AG09319 (cell line): ENCODE measurements at regions not wholly inside any gene's neighbourhood (a gene's known extent, or its start where the extent isn't known, plus 50 kb on each side); places are given as distances from the start of the nearest gene placed in this dataset.

Source experiments
- DNase-seq: peaks from one replicate; pipeline ENCODE4 v3.0.0-alpha.2; 2010; ENCODE audit warnings: low read depth; ENCODE audit errors: extremely low read depth
- CTCF ChIP-seq: IDR thresholded peaks from 2 replicates; pipeline ENCODE4 v1.5.1; 2011; ENCODE audit warnings: low read depth, mild to moderate bottlenecking, inconsistent platforms, low read length, moderate library complexity

- no peak for TF ChIP-seq CTCF
- DNase-seq: no peak
Measured at GRCh38 chr10:89921403-89921802, 220.0 kb downstream of the KIF20B start.

GRCh38 chr10:89923661-89924060 is 222.3 kb downstream of the KIF20B start:
- no peak for DNase-seq
- TF ChIP-seq CTCF: no peak

GRCh38 chr10:89924261-89924660 is 222.9 kb downstream of the KIF20B start:
- DNase-seq: no peak
- TF ChIP-seq CTCF: no peak

GRCh38 chr10:89926736-89927135 is 225.3 kb downstream of the KIF20B start:
- DNase-seq: no peak
- TF ChIP-seq CTCF: no peak

GRCh38 chr10:89929282-89930026 is 228.1 kb downstream of the KIF20B start:
- no peak for TF ChIP-seq CTCF
- DNase-seq: no peak

- no peak for DNase-seq
Measured at GRCh38 chr10:89937494-89937893, 236.1 kb downstream of the KIF20B start.

More at GRCh38 chr10:89937494-89937893, 236.1 kb downstream of the KIF20B start:
- TF ChIP-seq CTCF: no peak
